ENCODE measurements at regions not wholly inside any gene's neighbourhood (a gene's known extent, or its start where the extent isn't known, plus 50 kb on each side); places are given as distances from the start of the nearest gene placed in this dataset.

DNA sequence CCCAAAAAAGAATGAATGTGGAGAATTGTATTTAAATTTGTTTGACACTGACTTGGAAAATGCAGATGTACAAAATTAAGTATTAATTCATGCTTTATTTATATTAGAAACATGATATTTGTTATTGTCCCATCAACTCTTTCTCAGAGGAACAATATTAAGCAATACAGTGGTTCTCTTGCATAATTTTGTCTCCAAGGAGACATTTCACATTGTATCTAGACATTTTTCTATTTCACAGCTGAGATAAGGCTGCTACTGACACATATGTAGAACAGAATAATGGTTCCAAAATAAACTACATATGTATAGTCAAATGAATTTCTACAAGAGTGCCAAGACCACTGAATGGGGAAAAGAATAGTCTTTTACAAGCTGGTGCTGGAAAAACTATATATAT is 427.9 kb upstream of the SPANXN1 start:
- Histone ChIP-seq H3K27ac (no peak overlapping the region), H3K27me3 (no peaks in the 10 kb centered on the region), H3K4me3 (no peak overlapping the region), H3K36me3 (replicated peaks in 1 of 2) (no peaks in the 10 kb centered on the region), H3K4me1 (replicated peaks in 1 of 2) (no peaks in the 10 kb centered on the region), H3K9me3 (replicated peaks in 1 of 3) (no peaks in the 10 kb centered on the region)
- TF ChIP-seq, protein P1, sequence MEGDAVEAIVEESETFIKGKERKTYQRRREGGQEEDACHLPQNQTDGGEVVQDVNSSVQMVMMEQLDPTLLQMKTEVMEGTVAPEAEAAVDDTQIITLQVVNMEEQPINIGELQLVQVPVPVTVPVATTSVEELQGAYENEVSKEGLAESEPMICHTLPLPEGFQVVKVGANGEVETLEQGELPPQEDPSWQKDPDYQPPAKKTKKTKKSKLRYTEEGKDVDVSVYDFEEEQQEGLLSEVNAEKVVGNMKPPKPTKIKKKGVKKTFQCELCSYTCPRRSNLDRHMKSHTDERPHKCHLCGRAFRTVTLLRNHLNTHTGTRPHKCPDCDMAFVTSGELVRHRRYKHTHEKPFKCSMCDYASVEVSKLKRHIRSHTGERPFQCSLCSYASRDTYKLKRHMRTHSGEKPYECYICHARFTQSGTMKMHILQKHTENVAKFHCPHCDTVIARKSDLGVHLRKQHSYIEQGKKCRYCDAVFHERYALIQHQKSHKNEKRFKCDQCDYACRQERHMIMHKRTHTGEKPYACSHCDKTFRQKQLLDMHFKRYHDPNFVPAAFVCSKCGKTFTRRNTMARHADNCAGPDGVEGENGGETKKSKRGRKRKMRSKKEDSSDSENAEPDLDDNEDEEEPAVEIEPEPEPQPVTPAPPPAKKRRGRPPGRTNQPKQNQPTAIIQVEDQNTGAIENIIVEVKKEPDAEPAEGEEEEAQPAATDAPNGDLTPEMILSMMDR (IDR thresholded peaks at IDR 0.05), result no peak
- TF ChIP-seq POLR2A (IDR thresholded peaks at IDR 0.05), result no peak
- DNase-seq, result no peak
- intact Hi-C loops (cut with DNase I), result no loop called here

- TF ChIP-seq POLR2A (IDR thresholded peaks at IDR 0.05), result no peak
- TF ChIP-seq, protein P1 (IDR thresholded peaks at IDR 0.05), result no peak
- Histone ChIP-seq H3K36me3 (replicated peaks in 1 of 2) (no peaks in the 10 kb centered on the region), H3K4me1 (replicated peaks in 1 of 2) (no peaks in the 10 kb centered on the region), H3K27me3 (no peaks in the 10 kb centered on the region), H3K9me3 (replicated peaks in 1 of 3) (no peaks in the 10 kb centered on the region), H3K27ac (no peak overlapping the region), H3K4me3 (no peak overlapping the region)
- intact Hi-C loops (cut with DNase I), result no loop called here
- no peak for DNase-seq
- WGBS, 4 donors, result 26 to 43% (median 36%) methylated on average over 1 of the region's 1 CpG
These were observed 406.7 kb upstream of the SPANXN1 start for GRCh38 chrX:144840616-144841015.

DNA sequence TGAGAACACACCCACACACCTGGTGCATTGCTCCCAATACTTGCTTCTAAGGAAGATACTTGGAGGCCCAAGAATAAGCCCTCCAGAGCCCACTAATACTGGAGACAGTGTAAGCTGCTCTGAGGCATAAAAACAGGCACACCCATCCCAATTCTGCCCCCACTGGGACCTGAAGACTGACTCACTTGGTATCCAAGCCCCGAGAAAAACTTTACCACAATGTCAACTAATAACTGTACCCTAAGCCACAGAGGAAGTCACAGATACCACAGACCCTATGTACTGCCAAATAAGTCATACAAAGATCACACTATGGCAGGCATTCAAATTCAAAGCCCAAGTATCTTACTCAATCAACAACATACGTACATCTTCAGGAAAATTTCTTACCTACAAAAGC is 398.2 kb upstream of the SPANXN1 start:
- no peaks in the 10 kb centered on the region for H3K27me3 ChIP-seq
- WGBS, 4 donors, result 49 to 67% (median 62%) methylated on average over 2 of the region's 2 CpGs
- no peaks in the 10 kb centered on the region for H3K36me3 ChIP-seq (replicated peaks in 1 of 2)
- intact Hi-C loops (cut with DNase I), result no loop called here
- TF ChIP-seq, protein P1 (IDR thresholded peaks at IDR 0.05), result no peak
- TF ChIP-seq POLR2A (IDR thresholded peaks at IDR 0.05), result no peak
- H3K27ac ChIP-seq, result no peak overlapping the region
- no peaks in the 10 kb centered on the region for H3K9me3 ChIP-seq (replicated peaks in 1 of 3)
- no peak overlapping the region for H3K4me3 ChIP-seq
- no peaks in the 10 kb centered on the region for H3K4me1 ChIP-seq (replicated peaks in 1 of 2)
- no peak for DNase-seq

DNA sequence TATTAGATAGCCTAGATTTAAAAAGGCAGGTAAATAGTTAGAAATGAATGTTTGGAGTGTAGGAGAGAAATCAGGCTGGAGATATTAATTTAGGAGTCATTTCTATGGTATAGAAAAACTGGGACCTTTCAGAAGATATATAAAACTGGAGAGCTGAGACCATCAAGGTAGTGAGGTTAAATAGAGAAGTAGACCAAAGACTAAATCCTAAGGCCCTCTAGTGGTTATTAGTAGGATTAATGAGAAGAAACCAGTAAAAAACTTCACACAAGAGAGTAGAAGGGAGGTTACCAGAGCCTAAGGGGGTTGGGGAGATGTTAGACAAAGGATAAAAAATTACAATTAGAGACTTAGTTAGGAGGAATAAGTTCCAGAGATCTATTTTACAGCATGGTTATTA is 351.0 kb upstream of the SPANXN1 start:
- no peak for TF ChIP-seq POLR2A (IDR thresholded peaks at IDR 0.05)
- TF ChIP-seq, protein P1 (IDR thresholded peaks at IDR 0.05), result peak in 2 of 6 experiments; percentile 9 to 38
- H3K36me3 ChIP-seq (replicated peaks in 1 of 2), result no peaks in the 10 kb centered on the region
- intact Hi-C loops (cut with DNase I), result no loop called here
- no peaks in the 10 kb centered on the region for H3K4me1 ChIP-seq (replicated peaks in 1 of 2)
- no peak for DNase-seq
- no peak overlapping the region for H3K27ac ChIP-seq
- no peak overlapping the region for H3K4me3 ChIP-seq
- H3K27me3 ChIP-seq, result no peaks in the 10 kb centered on the region
- H3K9me3 ChIP-seq (replicated peaks in 1 of 3), result no peaks in the 10 kb centered on the region
